Peyer's patch (tissue), 4 donors: ENCODE measurements at regions not wholly inside any gene's neighbourhood (a gene's known extent, or its start where the extent isn't known, plus 50 kb on each side); places are given as distances from the start of the nearest gene placed in this dataset.

ENCODE experiments used
- DNase-seq, 3 donors: peaks; one replicate each; pipeline ENCODE4 v3.0.0-alpha.2; 2017 to 2019
- H3K27ac ChIP-seq, 4 donors: fragments of 200-600 bp; sonication (generic); one replicate each; pipeline ENCODE4 v1.5.1; 2016 to 2019
- H3K27me3 ChIP-seq, 2 donors: fragments of 200-600 bp; sonication (generic); one replicate each; pipeline ENCODE4 v1.5.1; 2019
- H3K36me3 ChIP-seq, 3 donors: fragments of 200-600 bp; sonication (generic); one replicate each; pipeline ENCODE4 v1.5.1; 2016 to 2019
- H3K4me1 ChIP-seq, 4 donors: fragments of 200-600 bp; sonication (generic); one replicate each; pipeline ENCODE4 v1.5.1; 2016 to 2019
- H3K4me3 ChIP-seq, 4 donors: fragments of 200-600 bp; sonication (generic); 1 replicate in 3 of 4; 2 replicates in 1 of 4; pipeline ENCODE4 v1.5.1; 2016 to 2019; ENCODE audit warnings: mild to moderate bottlenecking in 1 of 4
- H3K9me3 ChIP-seq, 4 donors: fragments of 200-600 bp; sonication (generic); one replicate each; pipeline ENCODE4 v1.5.1; 2016 to 2019; ENCODE audit warnings: mild to moderate bottlenecking in 1 of 4
- CTCF ChIP-seq, 6 experiments: fragments of 450-650 bp in 4 of 6; fragments of 200-600 bp in 2 of 6; sonication (generic) in 1 of 6; IDR thresholded peaks; one replicate each; pipeline ENCODE4 v1.5.1; 2017 to 2019; ENCODE audit warnings: antibody characterized with exemption in 6 of 6, mild to moderate bottlenecking in 3 of 6, moderate library complexity in 1 of 6
- POLR2A ChIP-seq, 2 donors: fragments of 450-650 bp; IDR thresholded peaks; one replicate each; pipeline ENCODE4 v1.5.1; 2017; ENCODE audit warnings: antibody characterized with exemption in 2 of 2, mild to moderate bottlenecking in 2 of 2, moderate library complexity in 2 of 2

GRCh38 chrX:122078079-122078478 lies 1030.7 kb downstream of the GLUD2 start:
- H3K4me3 ChIP-seq = no peak overlapping the region
- H3K36me3 ChIP-seq = no peaks in the 10 kb centered on the region
- TF ChIP-seq CTCF (IDR thresholded peaks at IDR 0.05) (no peak), POLR2A (IDR thresholded peaks at IDR 0.05) (no peak)
- H3K9me3 ChIP-seq = no peaks in the 10 kb centered on the region
- no peak overlapping the region for H3K27ac ChIP-seq
- H3K4me1 ChIP-seq = no peaks in the 10 kb centered on the region
- H3K27me3 ChIP-seq = no peaks in the 10 kb centered on the region
- no peak for DNase-seq

GRCh38 chrX:122087341-122087740 lies 1039.9 kb downstream of the GLUD2 start:
- no peaks in the 10 kb centered on the region for H3K4me1 ChIP-seq
- no peaks in the 10 kb centered on the region for H3K9me3 ChIP-seq
- TF ChIP-seq CTCF (IDR thresholded peaks at IDR 0.05) (no peak), POLR2A (IDR thresholded peaks at IDR 0.05) (no peak)
- no peak for DNase-seq
- no peaks in the 10 kb centered on the region for H3K36me3 ChIP-seq
- no peaks in the 10 kb centered on the region for H3K27me3 ChIP-seq
- H3K27ac ChIP-seq = no peak overlapping the region
- no peak overlapping the region for H3K4me3 ChIP-seq

- Histone ChIP-seq H3K27ac (no peak overlapping the region), H3K4me1 (no peaks in the 10 kb centered on the region), H3K27me3 (no peaks in the 10 kb centered on the region), H3K9me3 (no peaks in the 10 kb centered on the region), H3K4me3 (no peak overlapping the region), H3K36me3 (no peaks in the 10 kb centered on the region)
- TF ChIP-seq POLR2A (IDR thresholded peaks at IDR 0.05) (no peak), CTCF (IDR thresholded peaks at IDR 0.05) (no peak)
- no peak for DNase-seq
Measured at GRCh38 chrX:122091571-122091970, 1044.2 kb downstream of the GLUD2 start.

- H3K4me3 ChIP-seq = no peak overlapping the region
- no peak for DNase-seq
- TF ChIP-seq POLR2A (IDR thresholded peaks at IDR 0.05) (no peak), CTCF (IDR thresholded peaks at IDR 0.05) (no peak)
Measured at GRCh38 chrX:122092360-122092759, 1045.0 kb downstream of the GLUD2 start.

GRCh38 chrX:122092978-122093377 lies 1045.6 kb downstream of the GLUD2 start:
- no peaks in the 10 kb centered on the region for H3K27me3 ChIP-seq
- H3K27ac ChIP-seq = no peak overlapping the region
- no peak overlapping the region for H3K4me3 ChIP-seq
- DNase-seq = no peak
- no peak for TF ChIP-seq POLR2A (IDR thresholded peaks at IDR 0.05)
- TF ChIP-seq CTCF (IDR thresholded peaks at IDR 0.05) = no peak
- no peaks in the 10 kb centered on the region for H3K36me3 ChIP-seq
- H3K4me1 ChIP-seq = no peaks in the 10 kb centered on the region
- no peaks in the 10 kb centered on the region for H3K9me3 ChIP-seq

More at GRCh38 chrX:122092360-122092759, 1045.0 kb downstream of the GLUD2 start:
- Histone ChIP-seq H3K27me3 (no peaks in the 10 kb centered on the region), H3K27ac (no peak overlapping the region), H3K36me3 (no peaks in the 10 kb centered on the region), H3K9me3 (no peaks in the 10 kb centered on the region), H3K4me1 (no peaks in the 10 kb centered on the region)

GRCh38 chrX:122094611-122095010 lies 1047.2 kb downstream of the GLUD2 start:
- Histone ChIP-seq H3K27ac (no peak overlapping the region), H3K9me3 (no peaks in the 10 kb centered on the region), H3K4me1 (no peaks in the 10 kb centered on the region), H3K27me3 (no peaks in the 10 kb centered on the region), H3K4me3 (no peak overlapping the region), H3K36me3 (no peaks in the 10 kb centered on the region)
- TF ChIP-seq POLR2A (IDR thresholded peaks at IDR 0.05) (no peak), CTCF (IDR thresholded peaks at IDR 0.05) (no peak)
- DNase-seq = no peak
